ENCODE measurements at regions not wholly inside any gene's neighbourhood (a gene's known extent, or its start where the extent isn't known, plus 50 kb on each side); places are given as distances from the start of the nearest gene placed in this dataset.
A peak's percentile ranks its signal among the peaks of the same experiment; 100 is the strongest.
"Not testable (repeated sequence)": the region's sequence is repeated elsewhere in the genome, so short reads cannot be mapped to it uniquely, and the experiment has no call there.

GRCh38 chr3:144865948-144866347 is 894.3 kb downstream of the DIPK2A start:
- no peak for DNase-seq

GRCh38 chr3:144866476-144866875 is 894.9 kb downstream of the DIPK2A start:
- DNase-seq, result peak; percentile 4

- DNase-seq, result no peak
Observed at GRCh38 chr3:144868506-144868905, 896.9 kb downstream of the DIPK2A start.

GRCh38 chr3:144873066-144873465 is 901.4 kb downstream of the DIPK2A start:
- DNase-seq, result no peak

- no peak for DNase-seq
Observed at GRCh38 chr3:144875211-144875610, 903.6 kb downstream of the DIPK2A start.

GRCh38 chr3:144877356-144877755 is 905.7 kb downstream of the DIPK2A start:
- DNase-seq, result no peak

GRCh38 chr3:144879701-144880100 is 908.1 kb downstream of the DIPK2A start:
- DNase-seq, result no peak

- no peak for DNase-seq
Observed at GRCh38 chr3:144893980-144894379, 922.4 kb downstream of the DIPK2A start.

GRCh38 chr3:144894576-144894975 is 923.0 kb downstream of the DIPK2A start:
- no peak for DNase-seq

GRCh38 chr3:144900366-144900765 is 928.7 kb downstream of the DIPK2A start:
- no peak for DNase-seq

- not testable (repeated sequence) for DNase-seq
Observed at GRCh38 chr3:144907581-144907980, 936.0 kb downstream of the DIPK2A start.

GRCh38 chr3:144912968-144913367 is 941.3 kb downstream of the DIPK2A start:
- no peak for DNase-seq

GRCh38 chr3:144915202-144915601 is 943.6 kb downstream of the DIPK2A start:
- DNase-seq, result no peak

- no peak for DNase-seq
Observed at GRCh38 chr3:144921710-144922109, 950.1 kb downstream of the DIPK2A start.

GRCh38 chr3:144923046-144923775 is 951.6 kb downstream of the DIPK2A start:
- DNase-seq, result no peak

GRCh38 chr3:144930431-144930830 is 958.8 kb downstream of the DIPK2A start:
- no peak for DNase-seq

GRCh38 chr3:144931590-144931989 is 960.0 kb downstream of the DIPK2A start:
- DNase-seq, result no peak

GRCh38 chr3:144942093-144942837 is 970.6 kb downstream of the DIPK2A start:
- no peak for DNase-seq

- no peak for DNase-seq
Observed at GRCh38 chr3:144942838-144943197, 971.2 kb downstream of the DIPK2A start.

GRCh38 chr3:144947895-144948294 is 976.3 kb downstream of the DIPK2A start:
- DNase-seq, result no peak

- DNase-seq, result no peak
Observed at GRCh38 chr3:144948711-144949110, 977.1 kb downstream of the DIPK2A start.

GRCh38 chr3:144953959-144954358 is 982.3 kb downstream of the DIPK2A start:
- no peak for DNase-seq

GRCh38 chr3:144957398-144958101 is 985.9 kb downstream of the DIPK2A start:
- no peak for DNase-seq

- no peak for DNase-seq
Observed at GRCh38 chr3:144963810-144964209, 992.2 kb downstream of the DIPK2A start.
